Endothelial cell of umbilical vein (primary cell): ENCODE measurements at regions not wholly inside any gene's neighbourhood (a gene's known extent, or its start where the extent isn't known, plus 50 kb on each side); places are given as distances from the start of the nearest gene placed in this dataset.

Source experiments
- CTCF ChIP-seq, 2 donors: IDR thresholded peaks; 1 replicate in 1 of 2; 2 replicates in 1 of 2; pipeline ENCODE4 v1.5.1; 2011; ENCODE audit warnings: low read length in 2 of 2, mild to moderate bottlenecking in 2 of 2, moderate library complexity in 2 of 2, control low read depth in 1 of 2, inconsistent platforms in 1 of 2, low read depth in 1 of 2; ENCODE audit not compliant: insufficient read depth in 1 of 2; ENCODE audit errors: extremely low read depth in 1 of 2
- EZH2 ChIP-seq: IDR thresholded peaks from 2 replicates; pipeline ENCODE4 v1.6.1; 2012; ENCODE audit warnings: borderline replicate concordance, low read depth, mild to moderate bottlenecking, moderate library complexity, low read length, inconsistent platforms; ENCODE audit not compliant: severe bottlenecking
- FOS ChIP-seq: IDR thresholded peaks from 2 replicates; pipeline ENCODE4 v1.6.1; 2011; ENCODE audit warnings: mild to moderate bottlenecking, low read length, moderate library complexity, borderline replicate concordance; ENCODE audit not compliant: insufficient read depth
- GATA2 ChIP-seq: IDR thresholded peaks from 2 replicates; pipeline ENCODE4 v1.7.0; 2011; ENCODE audit warnings: low read depth, mild to moderate bottlenecking, moderate library complexity, mixed read lengths, low read length; ENCODE audit not compliant: insufficient read length, insufficient read depth
- MYC ChIP-seq: IDR thresholded peaks from one replicate; pipeline ENCODE4 v1.6.1; 2011; ENCODE audit warnings: mild to moderate bottlenecking, low read depth, low read length
- POLR2A ChIP-seq: IDR thresholded peaks from 2 replicates; pipeline ENCODE4 v1.6.1; 2012; ENCODE audit warnings: low read depth, mild to moderate bottlenecking, control low read depth, low read length
- POLR2AphosphoS5 ChIP-seq: IDR thresholded peaks from 2 replicates; pipeline ENCODE4 v1.6.1; 2012; ENCODE audit warnings: low read depth, mild to moderate bottlenecking, control low read depth, low read length, moderate library complexity; ENCODE audit not compliant: insufficient read depth
- TF ChIP-seq, protein P1 (sequence below): IDR thresholded peaks from 2 replicates; pipeline ENCODE4 v1.6.1; 2011; ENCODE audit not compliant: insufficient read depth, insufficient read length

DNA sequence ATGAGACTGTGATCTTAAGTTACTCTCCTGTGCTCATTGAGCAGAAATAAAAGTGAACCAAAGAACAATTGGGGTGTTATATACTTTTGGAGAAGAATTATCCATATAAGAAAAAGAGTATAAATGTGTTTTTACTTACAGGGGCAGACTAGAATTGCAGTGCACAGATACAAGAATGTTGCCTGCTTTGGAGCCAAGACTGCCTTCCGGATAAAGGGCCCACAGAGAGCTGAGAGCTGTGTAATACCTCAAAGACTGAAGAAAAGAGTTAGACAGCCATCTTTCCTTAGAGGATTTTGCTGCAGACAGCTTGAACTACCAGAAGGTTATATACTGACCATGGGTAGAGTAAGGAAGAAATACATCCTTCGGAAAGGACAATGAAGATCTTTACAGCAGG, 1235.5 kb upstream of the CITED2 start:
- no peak for TF ChIP-seq CTCF (IDR thresholded peaks at IDR 0.05; ENCODE audit: extremely low read depth in 1 of 2, insufficient read depth in 1 of 2, low read depth in 1 of 2, low read length in 2 of 2)
- no peak for TF ChIP-seq EZH2
- no peak for TF ChIP-seq POLR2A
- TF ChIP-seq FOS, result no peak
- TF ChIP-seq POLR2AphosphoS5, result no peak
- no peak for TF ChIP-seq MYC
- TF ChIP-seq, protein P1, sequence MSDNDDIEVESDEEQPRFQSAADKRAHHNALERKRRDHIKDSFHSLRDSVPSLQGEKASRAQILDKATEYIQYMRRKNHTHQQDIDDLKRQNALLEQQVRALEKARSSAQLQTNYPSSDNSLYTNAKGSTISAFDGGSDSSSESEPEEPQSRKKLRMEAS, result no peak
- no peak for TF ChIP-seq GATA2
